Breast epithelium (tissue), 4 donors: ENCODE measurements at regions not wholly inside any gene's neighbourhood (a gene's known extent, or its start where the extent isn't known, plus 50 kb on each side); places are given as distances from the start of the nearest gene placed in this dataset.

Experiments
- DNase-seq, 2 donors: peaks; one replicate each; pipeline ENCODE4 v3.0.0-alpha.2; 2019; ENCODE audit warnings: low spot score in 2 of 2
- H3K27ac ChIP-seq, 2 donors: fragments of 200-600 bp; sonication (generic) in 1 of 2; one replicate each; pipeline ENCODE4 v1.5.1; 2016 to 2019; ENCODE audit warnings: mild to moderate bottlenecking in 1 of 2
- H3K27me3 ChIP-seq, 2 donors: fragments of 200-600 bp; sonication (generic) in 1 of 2; one replicate each; pipeline versions ENCODE4 v1.5.1 to v1.6.0; 2017 to 2019; ENCODE audit warnings: control low read depth in 1 of 2, mild to moderate bottlenecking in 1 of 2
- H3K36me3 ChIP-seq: fragments of 200-600 bp; one replicate; pipeline ENCODE4 v1.5.1; 2019
- H3K4me1 ChIP-seq, 2 donors: fragments of 200-600 bp; sonication (generic); one replicate each; pipeline ENCODE4 v1.5.1; 2016 to 2019; ENCODE audit warnings: control low read depth in 1 of 2
- H3K4me3 ChIP-seq, 3 donors: fragments of 200-600 bp; sonication (generic); 1 replicate in 2 of 3; 2 replicates in 1 of 3; pipeline ENCODE4 v1.5.1; 2016 to 2019; ENCODE audit warnings: mild to moderate bottlenecking in 3 of 3, moderate library complexity in 2 of 3
- H3K9me3 ChIP-seq, 2 donors: fragments of 200-600 bp; sonication (generic) in 1 of 2; one replicate each; pipeline ENCODE4 v1.5.1; 2016 to 2019; ENCODE audit warnings: control low read depth in 1 of 2
- POLR2A ChIP-seq: fragments of 450-650 bp; IDR thresholded peaks from one replicate; pipeline ENCODE4 v1.6.1; 2016; ENCODE audit warnings: antibody characterized with exemption, mild to moderate bottlenecking, moderate library complexity
- POLR2AphosphoS5 ChIP-seq, 3 donors: sonication (generic); formaldehyde crosslinking; IDR thresholded peaks; one replicate each; pipeline ENCODE4 v1.6.1; 2017; ENCODE audit warnings: antibody characterized with exemption in 3 of 3
- intact Hi-C: fragments of 100-400 bp; cut with DNase I; formaldehyde crosslinking; loops from one replicate; pipeline ENCODE4 v1.15.1; 2023; ENCODE audit warnings: low total_unique reads
- TF ChIP-seq, protein P1 (sequence below), 3 donors: fragments of 450-650 bp; IDR thresholded peaks; one replicate each; pipeline ENCODE4 v1.5.1; 2016 to 2017; ENCODE audit warnings: antibody characterized with exemption in 3 of 3, mild to moderate bottlenecking in 3 of 3, moderate library complexity in 3 of 3

DNA sequence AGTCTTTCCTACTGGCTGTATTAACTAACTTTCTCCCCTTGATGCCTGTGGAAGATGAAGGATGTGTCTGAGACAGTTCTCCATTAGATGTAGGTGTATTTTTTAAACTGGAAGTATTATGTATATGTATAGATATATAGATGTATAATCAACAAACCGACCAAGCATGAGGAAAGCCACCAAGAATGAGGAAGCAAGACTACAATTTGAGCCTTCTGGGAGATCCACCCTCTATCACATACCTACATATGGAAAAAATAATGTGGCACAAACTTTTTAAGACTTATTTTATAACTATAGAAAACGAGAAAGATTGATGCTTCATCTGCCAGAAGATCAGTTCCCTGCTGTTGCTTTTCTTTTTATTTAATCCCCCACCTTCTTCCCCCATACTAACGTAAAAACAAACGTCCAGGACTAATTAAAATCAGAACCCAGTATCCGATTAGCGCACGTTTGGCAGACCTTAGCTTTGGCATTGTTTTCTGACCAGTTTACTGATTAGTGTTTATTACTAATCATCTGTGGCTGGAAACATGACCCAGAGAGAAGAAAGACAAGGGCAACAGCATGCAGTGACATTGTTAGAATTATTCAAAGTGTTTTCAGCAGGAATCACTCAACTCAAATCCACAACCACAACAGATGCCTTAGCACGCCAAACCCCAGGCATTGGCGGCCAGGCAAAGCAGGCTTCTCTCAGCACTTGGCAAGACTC, 490.2 kb downstream of the EBF1 start:
- no peak overlapping the region for H3K4me3 ChIP-seq
- no peaks in the 10 kb centered on the region for H3K27me3 ChIP-seq
- H3K4me1 ChIP-seq, result no peaks in the 10 kb centered on the region
- H3K36me3 ChIP-seq, result no peaks in the 10 kb centered on the region
- TF ChIP-seq POLR2A (no peak), POLR2AphosphoS5 (IDR thresholded peaks at IDR 0.05) (no peak)
- TF ChIP-seq, protein P1, sequence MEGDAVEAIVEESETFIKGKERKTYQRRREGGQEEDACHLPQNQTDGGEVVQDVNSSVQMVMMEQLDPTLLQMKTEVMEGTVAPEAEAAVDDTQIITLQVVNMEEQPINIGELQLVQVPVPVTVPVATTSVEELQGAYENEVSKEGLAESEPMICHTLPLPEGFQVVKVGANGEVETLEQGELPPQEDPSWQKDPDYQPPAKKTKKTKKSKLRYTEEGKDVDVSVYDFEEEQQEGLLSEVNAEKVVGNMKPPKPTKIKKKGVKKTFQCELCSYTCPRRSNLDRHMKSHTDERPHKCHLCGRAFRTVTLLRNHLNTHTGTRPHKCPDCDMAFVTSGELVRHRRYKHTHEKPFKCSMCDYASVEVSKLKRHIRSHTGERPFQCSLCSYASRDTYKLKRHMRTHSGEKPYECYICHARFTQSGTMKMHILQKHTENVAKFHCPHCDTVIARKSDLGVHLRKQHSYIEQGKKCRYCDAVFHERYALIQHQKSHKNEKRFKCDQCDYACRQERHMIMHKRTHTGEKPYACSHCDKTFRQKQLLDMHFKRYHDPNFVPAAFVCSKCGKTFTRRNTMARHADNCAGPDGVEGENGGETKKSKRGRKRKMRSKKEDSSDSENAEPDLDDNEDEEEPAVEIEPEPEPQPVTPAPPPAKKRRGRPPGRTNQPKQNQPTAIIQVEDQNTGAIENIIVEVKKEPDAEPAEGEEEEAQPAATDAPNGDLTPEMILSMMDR (IDR thresholded peaks at IDR 0.05), result no peak
- intact Hi-C loops, result no loop called here
- no peaks in the 10 kb centered on the region for H3K9me3 ChIP-seq
- H3K27ac ChIP-seq, result no peak overlapping the region
- DNase-seq, result no peak

DNA sequence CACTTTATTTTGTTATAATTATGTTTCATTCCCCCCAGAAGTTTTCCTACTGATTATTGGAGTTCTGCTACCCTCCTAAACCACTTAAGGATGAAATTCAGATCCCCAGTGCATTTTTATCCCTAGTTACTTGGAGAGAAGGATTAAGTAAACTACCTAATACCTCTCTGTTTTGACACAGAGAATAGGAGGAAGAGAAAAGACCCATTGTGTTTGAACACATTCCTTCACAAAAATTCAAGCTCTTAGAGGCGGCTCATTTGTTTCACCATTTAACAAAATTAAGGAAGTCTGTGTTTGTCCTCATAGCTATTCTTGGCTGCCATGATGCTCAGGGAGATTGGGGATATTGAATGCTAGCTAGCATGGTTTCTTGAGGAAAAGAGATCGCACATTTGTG, 492.6 kb downstream of the EBF1 start:
- Histone ChIP-seq H3K9me3 (no peaks in the 10 kb centered on the region), H3K4me1 (no peaks in the 10 kb centered on the region), H3K4me3 (no peak overlapping the region), H3K27me3 (no peaks in the 10 kb centered on the region), H3K27ac (no peak overlapping the region), H3K36me3 (no peaks in the 10 kb centered on the region)
- intact Hi-C loops, result no loop called here
- TF ChIP-seq POLR2AphosphoS5 (IDR thresholded peaks at IDR 0.05) (no peak), POLR2A (no peak)
- TF ChIP-seq, protein P1 (IDR thresholded peaks at IDR 0.05), result no peak
- DNase-seq, result no peak

DNA sequence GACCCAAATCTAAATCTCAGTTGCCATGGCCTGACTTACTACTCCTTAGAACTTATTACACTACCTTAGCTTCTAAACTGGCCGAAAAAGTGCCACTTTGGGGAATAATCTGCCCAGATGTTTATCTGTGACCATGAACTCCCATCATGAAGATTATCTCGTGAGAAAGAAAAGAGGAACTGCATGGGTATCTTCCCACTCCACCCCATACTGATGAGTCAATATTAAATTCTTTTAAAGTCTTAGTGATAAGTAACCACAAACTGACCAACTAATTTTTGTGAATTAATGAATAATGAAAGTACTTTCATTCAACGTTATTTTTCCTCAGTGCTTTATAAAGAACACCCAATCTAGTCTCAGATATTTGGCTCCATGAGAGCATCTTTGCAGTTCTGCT, 493.5 kb downstream of the EBF1 start:
- Histone ChIP-seq H3K4me1 (no peaks in the 10 kb centered on the region), H3K27me3 (no peaks in the 10 kb centered on the region), H3K36me3 (no peaks in the 10 kb centered on the region), H3K9me3 (no peaks in the 10 kb centered on the region), H3K27ac (no peak overlapping the region), H3K4me3 (no peak overlapping the region)
- no peak for DNase-seq
- intact Hi-C loops, result no loop called here
- TF ChIP-seq, protein P1 (IDR thresholded peaks at IDR 0.05), result no peak
- TF ChIP-seq POLR2AphosphoS5 (IDR thresholded peaks at IDR 0.05) (no peak), POLR2A (no peak)

DNA sequence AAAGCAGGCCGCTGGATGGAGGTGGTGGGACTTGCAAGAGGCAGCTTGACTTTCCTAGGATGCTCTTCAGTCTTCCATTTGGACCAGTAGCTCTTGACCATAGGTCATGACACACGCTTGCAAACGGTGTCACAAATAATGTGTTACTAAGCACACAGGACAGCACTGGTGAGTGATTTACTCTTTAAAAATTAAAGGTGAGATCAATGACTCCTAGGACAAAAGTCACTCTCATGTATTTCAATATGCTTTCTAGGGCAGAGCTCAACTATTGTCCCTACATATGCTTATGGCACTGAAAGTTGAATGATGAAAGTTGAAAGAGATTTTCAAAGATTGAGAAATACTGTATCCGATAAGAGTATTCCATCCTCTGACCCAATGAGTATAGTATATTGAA, 496.7 kb downstream of the EBF1 start:
- Histone ChIP-seq H3K4me3 (no peak overlapping the region), H3K4me1 (no peaks in the 10 kb centered on the region), H3K27me3 (no peaks in the 10 kb centered on the region), H3K27ac (no peak overlapping the region), H3K9me3 (no peaks in the 10 kb centered on the region), H3K36me3 (no peaks in the 10 kb centered on the region)
- intact Hi-C loops, result no loop called here
- DNase-seq, result no peak
- TF ChIP-seq POLR2A (no peak), POLR2AphosphoS5 (IDR thresholded peaks at IDR 0.05) (no peak)
- TF ChIP-seq, protein P1 (IDR thresholded peaks at IDR 0.05), result no peak

DNA sequence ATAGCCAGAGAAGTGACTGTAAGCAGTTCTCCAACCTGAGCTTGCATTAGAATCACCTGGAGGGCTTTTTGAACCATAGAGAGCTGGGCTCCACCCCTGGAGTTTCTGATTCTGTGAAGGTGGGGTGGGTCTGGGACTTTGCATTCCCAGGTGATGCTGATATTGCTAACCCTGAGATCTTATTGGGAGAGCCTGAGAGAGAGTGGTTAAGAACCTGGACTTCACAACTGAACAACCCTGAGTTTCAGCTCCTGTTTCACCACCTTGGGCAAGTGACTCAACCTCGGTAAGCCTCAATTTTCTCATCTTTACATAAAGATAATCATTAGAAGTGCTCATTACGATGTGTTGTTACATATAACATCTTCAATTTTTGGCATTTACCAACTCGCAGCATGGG, 498.6 kb downstream of the EBF1 start:
- H3K27ac ChIP-seq, result no peak overlapping the region
- H3K36me3 ChIP-seq, result no peaks in the 10 kb centered on the region
- H3K27me3 ChIP-seq, result no peaks in the 10 kb centered on the region
- no peak for DNase-seq
- intact Hi-C loops, result no loop called here
- no peak overlapping the region for H3K4me3 ChIP-seq
- H3K4me1 ChIP-seq, result no peaks in the 10 kb centered on the region
- TF ChIP-seq POLR2A (no peak), POLR2AphosphoS5 (IDR thresholded peaks at IDR 0.05) (no peak)
- TF ChIP-seq, protein P1 (IDR thresholded peaks at IDR 0.05), result no peak
- no peaks in the 10 kb centered on the region for H3K9me3 ChIP-seq
